ENCODE measurements at regions not wholly inside any gene's neighbourhood (a gene's known extent, or its start where the extent isn't known, plus 50 kb on each side); places are given as distances from the start of the nearest gene placed in this dataset.

DNA sequence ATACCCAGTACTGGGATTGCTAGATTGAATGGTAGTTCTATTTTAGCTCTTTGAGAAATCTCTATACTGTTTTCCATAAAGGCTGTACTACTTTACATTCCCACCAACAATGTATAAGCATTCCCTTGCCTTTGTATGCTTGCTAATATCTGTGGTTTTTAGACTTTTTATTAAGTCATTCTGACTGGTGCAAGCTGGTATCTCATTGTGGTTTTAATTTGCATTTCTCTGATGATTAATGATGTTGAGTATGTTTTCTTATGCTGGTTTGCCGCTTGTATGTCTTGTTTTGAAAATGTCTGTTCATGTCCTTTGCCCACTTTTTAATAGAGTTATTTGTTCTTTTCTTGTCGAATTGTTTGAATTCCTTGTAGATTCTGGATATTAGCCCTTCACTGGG is 512.7 kb upstream of the PAPPA start (continued):
- TF ChIP-seq, protein P1, sequence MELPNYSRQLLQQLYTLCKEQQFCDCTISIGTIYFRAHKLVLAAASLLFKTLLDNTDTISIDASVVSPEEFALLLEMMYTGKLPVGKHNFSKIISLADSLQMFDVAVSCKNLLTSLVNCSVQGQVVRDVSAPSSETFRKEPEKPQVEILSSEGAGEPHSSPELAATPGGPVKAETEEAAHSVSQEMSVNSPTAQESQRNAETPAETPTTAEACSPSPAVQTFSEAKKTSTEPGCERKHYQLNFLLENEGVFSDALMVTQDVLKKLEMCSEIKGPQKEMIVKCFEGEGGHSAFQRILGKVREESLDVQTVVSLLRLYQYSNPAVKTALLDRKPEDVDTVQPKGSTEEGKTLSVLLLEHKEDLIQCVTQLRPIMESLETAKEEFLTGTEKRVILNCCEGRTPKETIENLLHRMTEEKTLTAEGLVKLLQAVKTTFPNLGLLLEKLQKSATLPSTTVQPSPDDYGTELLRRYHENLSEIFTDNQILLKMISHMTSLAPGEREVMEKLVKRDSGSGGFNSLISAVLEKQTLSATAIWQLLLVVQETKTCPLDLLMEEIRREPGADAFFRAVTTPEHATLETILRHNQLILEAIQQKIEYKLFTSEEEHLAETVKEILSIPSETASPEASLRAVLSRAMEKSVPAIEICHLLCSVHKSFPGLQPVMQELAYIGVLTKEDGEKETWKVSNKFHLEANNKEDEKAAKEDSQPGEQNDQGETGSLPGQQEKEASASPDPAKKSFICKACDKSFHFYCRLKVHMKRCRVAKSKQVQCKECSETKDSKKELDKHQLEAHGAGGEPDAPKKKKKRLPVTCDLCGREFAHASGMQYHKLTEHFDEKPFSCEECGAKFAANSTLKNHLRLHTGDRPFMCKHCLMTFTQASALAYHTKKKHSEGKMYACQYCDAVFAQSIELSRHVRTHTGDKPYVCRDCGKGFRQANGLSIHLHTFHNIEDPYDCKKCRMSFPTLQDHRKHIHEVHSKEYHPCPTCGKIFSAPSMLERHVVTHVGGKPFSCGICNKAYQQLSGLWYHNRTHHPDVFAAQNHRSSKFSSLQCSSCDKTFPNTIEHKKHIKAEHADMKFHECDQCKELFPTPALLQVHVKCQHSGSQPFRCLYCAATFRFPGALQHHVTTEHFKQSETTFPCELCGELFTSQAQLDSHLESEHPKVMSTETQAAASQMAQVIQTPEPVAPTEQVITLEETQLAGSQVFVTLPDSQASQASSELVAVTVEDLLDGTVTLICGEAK (IDR thresholded peaks at IDR 0.05) = no peak
- TF ChIP-seq, protein P1 (CRISPR knock-in tag; IDR thresholded peaks at IDR 0.05) = no peak

DNA sequence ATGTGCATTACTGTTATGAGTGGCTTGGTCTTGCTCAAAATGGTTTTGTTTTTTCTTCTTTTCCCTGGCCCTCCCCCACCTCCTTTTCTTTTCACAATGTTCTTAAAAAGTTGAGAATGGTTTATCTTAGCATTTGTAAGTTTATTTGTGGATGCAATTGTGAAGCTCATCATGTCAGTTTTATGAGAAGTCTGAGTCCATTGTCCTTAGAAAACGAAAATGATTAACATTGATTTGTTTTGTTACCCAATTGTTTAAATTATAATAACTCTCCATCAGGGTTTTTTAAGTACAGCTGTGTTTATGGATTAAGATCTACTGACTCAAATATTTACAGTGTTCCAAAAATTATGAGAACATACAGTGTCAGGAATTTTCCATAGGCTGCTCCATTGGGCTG is 511.3 kb upstream of the PAPPA start:
- no TSS peak for BruUV-seq (replicated peaks)
- H3K4me1 ChIP-seq (ENCODE audit: insufficient read depth, low read length) = no peaks in the 10 kb centered on the region
- no peak overlapping the region for H3K9ac ChIP-seq (ENCODE audit: insufficient read depth, low read depth, low read length)
- H2AFZ ChIP-seq (ENCODE audit: low read length) = no peak overlapping the region
- DNase-seq (ENCODE audit: low spot score) (no peak), ATAC-seq (no peak), FAIRE-seq (no peak)
- no peak overlapping the region for H3K4me2 ChIP-seq (ENCODE audit: low read depth, low read length)
- in situ Hi-C loops (cut with HindIII; ENCODE audit: extremely low pct_ligation_motif_present, low pct_unique_long_range_greater_than_20kb) = no loop called here
- ChIA-PET CTCF (ENCODE audit: low intra/inter-chr PET ratio, low total read pairs) (no interaction called here), POLR2A (no interaction called here)
- H3K9me3 ChIP-seq (ENCODE audit: low read length) = no peaks in the 10 kb centered on the region
- WGBS (ENCODE audit: low lambda C conversion rate) = 3% methylated on average over 1 of the region's 1 CpG
- H3K36me3 ChIP-seq (replicated peaks in 1 of 2; ENCODE audit: control insufficient read depth in 1 of 2, insufficient read depth in 2 of 2, low read length in 2 of 2) = no peaks in the 10 kb centered on the region
- H3K27ac ChIP-seq (ENCODE audit: extremely low read length, insufficient read depth, low read length) = no peak overlapping the region
- H4K20me1 ChIP-seq (ENCODE audit: insufficient read depth, low read length) = no peaks in the 10 kb centered on the region
- no peak overlapping the region for H3K4me3 ChIP-seq (replicated peaks in 1 of 3; ENCODE audit: insufficient read depth in 1 of 3, low read depth in 2 of 3, low read length in 3 of 3)
- H3K79me2 ChIP-seq (ENCODE audit: insufficient read depth, low read length) = no peaks in the 10 kb centered on the region
- no peaks in the 10 kb centered on the region for H3K27me3 ChIP-seq (ENCODE audit: control insufficient read depth in 1 of 2, insufficient read depth in 2 of 2, low read length in 2 of 2)
- intact Hi-C loops (cut with micrococcal nuclease; ENCODE audit: unreplicated experiment) = no loop called here
- no peak for TF ChIP-seq ZNF589 (CRISPR knock-in tag; conservative IDR thresholded peaks at IDR 0.05)
- TF ChIP-seq, protein P2, sequence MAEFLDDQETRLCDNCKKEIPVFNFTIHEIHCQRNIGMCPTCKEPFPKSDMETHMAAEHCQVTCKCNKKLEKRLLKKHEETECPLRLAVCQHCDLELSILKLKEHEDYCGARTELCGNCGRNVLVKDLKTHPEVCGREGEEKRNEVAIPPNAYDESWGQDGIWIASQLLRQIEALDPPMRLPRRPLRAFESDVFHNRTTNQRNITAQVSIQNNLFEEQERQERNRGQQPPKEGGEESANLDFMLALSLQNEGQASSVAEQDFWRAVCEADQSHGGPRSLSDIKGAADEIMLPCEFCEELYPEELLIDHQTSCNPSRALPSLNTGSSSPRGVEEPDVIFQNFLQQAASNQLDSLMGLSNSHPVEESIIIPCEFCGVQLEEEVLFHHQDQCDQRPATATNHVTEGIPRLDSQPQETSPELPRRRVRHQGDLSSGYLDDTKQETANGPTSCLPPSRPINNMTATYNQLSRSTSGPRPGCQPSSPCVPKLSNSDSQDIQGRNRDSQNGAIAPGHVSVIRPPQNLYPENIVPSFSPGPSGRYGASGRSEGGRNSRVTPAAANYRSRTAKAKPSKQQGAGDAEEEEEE (CRISPR knock-in tag; IDR thresholded peaks at IDR 0.05; ENCODE audit: borderline replicate concordance) = no peak
